WTC11 (cell line): ENCODE measurements at regions not wholly inside any gene's neighbourhood (a gene's known extent, or its start where the extent isn't known, plus 50 kb on each side); places are given as distances from the start of the nearest gene placed in this dataset.

ENCODE experiments used
- ATAC-seq: fragments of 200-7000 bp; cut with Tn5 transposase; 2 replicates; pipeline ENCODE4 v1.10.0; 2021; ENCODE audit warnings: mild to moderate bottlenecking, moderate library complexity
- CTCF ChIA-PET: fragments of 300-600 bp; sonication (Branson Sonifier 250); formaldehyde crosslinking; loops from one replicate; lab custom pipeline; 2021; ENCODE audit warnings: antibody characterized with exemption; lab: Charles Lee
- POLR2A ChIA-PET: fragments of 350-600 bp; sonication (Branson Sonifier 250); formaldehyde crosslinking; loops from one replicate; lab custom pipeline; 2021; ENCODE audit warnings: antibody characterized with exemption; lab: Charles Lee
- DNase-seq: peaks from one replicate; pipeline ENCODE4 v3.0.0; 2021; ENCODE audit warnings: low spot score
- H3K27ac Mint-ChIP-seq: 2 replicates; pipeline ENCODE4 v1.8.0; 2021; ENCODE audit warnings: mixed read lengths
- H3K27me3 Mint-ChIP-seq: 2 replicates; pipeline ENCODE4 v1.8.0; 2021; ENCODE audit warnings: low read depth, mild to moderate bottlenecking, moderate library complexity, mixed read lengths
- H3K36me3 Mint-ChIP-seq: 2 replicates; pipeline ENCODE4 v1.8.0; 2021; ENCODE audit warnings: mixed read lengths
- H3K4me1 Mint-ChIP-seq: 2 replicates; pipeline ENCODE4 v1.8.0; 2022; ENCODE audit warnings: mixed read lengths
- H3K4me3 Mint-ChIP-seq: 2 replicates; pipeline ENCODE4 v1.8.0; 2021; ENCODE audit warnings: mild to moderate bottlenecking, moderate library complexity, mixed read lengths
- H3K9me3 Mint-ChIP-seq: 2 replicates; pipeline ENCODE4 v1.8.0; 2021; ENCODE audit warnings: mixed read lengths
- CBFB ChIP-seq: sonication (generic); formaldehyde crosslinking; IDR thresholded peaks from 2 replicates; pipeline ENCODE4 v1.8.1; 2022; ENCODE audit warnings: mild to moderate bottlenecking, low read depth, missing genetic modification reagents
- ERG ChIP-seq: fragments of 250-450 bp; sonication (Bioruptor Pico); IDR thresholded peaks from 2 replicates; pipeline ENCODE4 v1.8.0; 2021; ENCODE audit warnings: mild to moderate bottlenecking
- ESRRA ChIP-seq: sonication (generic); formaldehyde crosslinking; IDR thresholded peaks from 2 replicates; pipeline ENCODE4 v1.8.1; 2022; ENCODE audit warnings: mild to moderate bottlenecking, missing genetic modification reagents, borderline replicate concordance
- JAZF1 ChIP-seq: fragments of 250-450 bp; sonication (Bioruptor Pico); IDR thresholded peaks from 2 replicates; pipeline ENCODE4 v1.9.0; 2021; ENCODE audit warnings: moderate library complexity, mild to moderate bottlenecking, inconsistent platforms
- MXD4 ChIP-seq: fragments of 250-450 bp; sonication (Bioruptor Pico); IDR thresholded peaks from 2 replicates; pipeline ENCODE4 v1.8.0; 2021; ENCODE audit warnings: mild to moderate bottlenecking, moderate library complexity, borderline replicate concordance
- NFATC4 ChIP-seq: fragments of 250-450 bp; sonication (Bioruptor Pico); IDR thresholded peaks from 2 replicates; pipeline ENCODE4 v1.9.0; 2021; ENCODE audit warnings: mild to moderate bottlenecking
- PRDM15 ChIP-seq: sonication (generic); formaldehyde crosslinking; IDR thresholded peaks from 2 replicates; pipeline ENCODE4 v1.8.0; 2022; ENCODE audit warnings: missing genetic modification reagents
- SMAD3 ChIP-seq: sonication (generic); formaldehyde crosslinking; IDR thresholded peaks from 2 replicates; pipeline ENCODE4 v1.8.0; 2022; ENCODE audit warnings: missing genetic modification reagents, mild to moderate bottlenecking, borderline replicate concordance
- SOX15 ChIP-seq: fragments of 250-450 bp; sonication (Bioruptor Pico); IDR thresholded peaks from 2 replicates; pipeline ENCODE4 v1.9.0; 2021; ENCODE audit warnings: mild to moderate bottlenecking
- SP1 ChIP-seq: sonication (generic); formaldehyde crosslinking; conservative IDR thresholded peaks from 2 replicates; pipeline ENCODE4 v1.8.1; 2022; ENCODE audit warnings: missing genetic modification reagents
- STAT6 ChIP-seq: sonication (generic); formaldehyde crosslinking; conservative IDR thresholded peaks from 2 replicates; pipeline ENCODE4 v1.8.1; 2023; ENCODE audit warnings: mild to moderate bottlenecking, low read depth, missing genetic modification reagents, moderate library complexity
- TEAD4 ChIP-seq: sonication (generic); formaldehyde crosslinking; IDR thresholded peaks from 2 replicates; pipeline ENCODE4 v1.8.0; 2022; ENCODE audit warnings: mild to moderate bottlenecking, missing genetic modification reagents
- ZBTB43 ChIP-seq: sonication (generic); formaldehyde crosslinking; IDR thresholded peaks from 2 replicates; pipeline ENCODE4 v1.8.1; 2023; ENCODE audit warnings: mild to moderate bottlenecking, missing genetic modification reagents
- ZNF232 ChIP-seq: sonication (generic); formaldehyde crosslinking; IDR thresholded peaks from 2 replicates; pipeline ENCODE4 v1.8.0; 2022; ENCODE audit warnings: mild to moderate bottlenecking, missing genetic modification reagents
- ZNF263 ChIP-seq: sonication (generic); formaldehyde crosslinking; IDR thresholded peaks from 2 replicates; pipeline ENCODE4 v1.8.1; 2022; ENCODE audit warnings: low read depth, mild to moderate bottlenecking, moderate library complexity, missing genetic modification reagents
- ZNF423 ChIP-seq: fragments of 250-450 bp; sonication (Bioruptor Pico); IDR thresholded peaks from 2 replicates; pipeline ENCODE4 v2.1.2; 2022; ENCODE audit warnings: mild to moderate bottlenecking, moderate library complexity
- ZNF671 ChIP-seq: fragments of 250-450 bp; sonication (Bioruptor Pico); IDR thresholded peaks from 2 replicates; pipeline ENCODE4 v1.8.0; 2021; ENCODE audit warnings: mild to moderate bottlenecking
- TF ChIP-seq, protein P1 (sequence below): fragments of 250-450 bp; sonication (Bioruptor Pico); conservative IDR thresholded peaks from 2 replicates; pipeline ENCODE4 v1.9.0; 2021; ENCODE audit warnings: mild to moderate bottlenecking
- TF ChIP-seq, protein P2 (sequence below): sonication (generic); formaldehyde crosslinking; IDR thresholded peaks from 2 replicates; pipeline ENCODE4 v1.8.0; 2023; ENCODE audit warnings: missing genetic modification reagents, mild to moderate bottlenecking, borderline replicate concordance
- TF ChIP-seq, protein P3 (sequence below): sonication (generic); formaldehyde crosslinking; IDR thresholded peaks from 2 replicates; pipeline ENCODE4 v1.8.1; 2023; ENCODE audit warnings: mild to moderate bottlenecking, missing genetic modification reagents

DNA sequence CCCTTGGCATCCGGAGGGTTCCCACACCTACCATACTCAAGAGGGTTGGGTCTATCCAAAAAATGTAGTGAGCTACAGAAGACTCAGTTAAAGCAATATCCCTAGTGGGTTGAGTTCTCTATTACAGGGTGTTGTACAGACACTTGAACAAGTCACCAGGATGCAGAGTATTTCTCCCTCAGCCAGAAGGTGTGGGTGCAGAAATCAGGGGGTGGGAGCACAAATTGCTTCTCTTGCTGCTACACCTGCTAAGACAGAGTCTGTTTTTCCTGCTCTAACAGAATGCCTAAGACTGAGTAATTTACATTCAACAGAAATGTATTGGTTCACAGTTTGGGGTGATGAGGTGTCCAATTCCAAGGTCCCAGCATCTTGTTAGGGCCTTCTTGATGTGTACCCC is 433.4 kb downstream of the TCERG1L start:
- Mint-ChIP-seq H3K9me3 (peaks cover 91% of the 10 kb centered on the region), H3K4me1 (no peaks in the 10 kb centered on the region), H3K36me3 (peaks cover 69% of the 10 kb centered on the region)
- POLR2A ChIA-PET: no interaction called here
- ATAC-seq: no peak
- TF ChIP-seq PRDM15 (no peak), MXD4 (CRISPR knock-in tag) (no peak), NFATC4 (CRISPR knock-in tag) (no peak), SOX15 (CRISPR knock-in tag) (no peak), STAT6 (CRISPR knock-in tag) (no peak), ZNF671 (CRISPR knock-in tag) (no peak), ZNF232 (no peak), SMAD3 (CRISPR knock-in tag) (no peak), ESRRA (no peak), ZNF423 (no peak), SP1 (CRISPR knock-in tag) (no peak), ZBTB43 (CRISPR knock-in tag) (no peak), TEAD4 (CRISPR knock-in tag) (no peak), ZNF263 (no peak), CBFB (CRISPR knock-in tag) (no peak), JAZF1 (CRISPR knock-in tag) (no peak), ERG (CRISPR knock-in tag) (no peak)
- TF ChIP-seq, protein P1, sequence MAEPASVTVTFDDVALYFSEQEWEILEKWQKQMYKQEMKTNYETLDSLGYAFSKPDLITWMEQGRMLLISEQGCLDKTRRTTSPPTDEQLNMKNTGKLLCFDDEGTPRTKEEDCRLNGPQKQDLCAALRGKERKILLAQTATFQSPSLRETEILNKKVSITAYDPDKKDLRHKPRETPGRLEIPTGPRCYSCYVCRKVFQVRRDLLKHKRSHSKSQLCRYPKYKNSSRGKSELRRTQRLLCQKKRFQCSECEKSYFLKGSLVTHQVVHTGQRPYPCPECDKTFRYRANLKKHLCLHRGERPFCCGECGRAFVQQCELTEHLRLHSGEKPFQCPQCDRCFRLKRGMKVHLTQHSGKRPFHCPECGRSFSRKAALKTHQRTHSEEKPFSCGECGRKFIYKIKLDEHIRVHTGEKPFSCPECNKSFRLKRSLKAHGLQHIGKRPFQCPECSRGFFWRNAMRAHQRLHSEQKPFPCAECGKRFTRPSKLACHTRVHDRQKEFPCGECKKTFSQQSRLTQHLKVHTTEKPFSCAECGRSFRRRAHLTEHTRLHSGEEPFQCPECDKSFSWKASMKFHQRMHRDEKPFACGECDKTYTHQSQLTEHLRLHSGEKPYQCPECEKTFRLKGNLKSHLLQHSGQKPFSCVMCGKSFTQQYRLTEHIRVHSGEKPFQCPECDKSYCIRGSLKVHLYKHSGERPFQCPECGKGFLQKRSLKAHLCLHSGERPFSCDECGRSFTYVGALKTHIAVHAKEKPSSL: no peak
- TF ChIP-seq, protein P2, sequence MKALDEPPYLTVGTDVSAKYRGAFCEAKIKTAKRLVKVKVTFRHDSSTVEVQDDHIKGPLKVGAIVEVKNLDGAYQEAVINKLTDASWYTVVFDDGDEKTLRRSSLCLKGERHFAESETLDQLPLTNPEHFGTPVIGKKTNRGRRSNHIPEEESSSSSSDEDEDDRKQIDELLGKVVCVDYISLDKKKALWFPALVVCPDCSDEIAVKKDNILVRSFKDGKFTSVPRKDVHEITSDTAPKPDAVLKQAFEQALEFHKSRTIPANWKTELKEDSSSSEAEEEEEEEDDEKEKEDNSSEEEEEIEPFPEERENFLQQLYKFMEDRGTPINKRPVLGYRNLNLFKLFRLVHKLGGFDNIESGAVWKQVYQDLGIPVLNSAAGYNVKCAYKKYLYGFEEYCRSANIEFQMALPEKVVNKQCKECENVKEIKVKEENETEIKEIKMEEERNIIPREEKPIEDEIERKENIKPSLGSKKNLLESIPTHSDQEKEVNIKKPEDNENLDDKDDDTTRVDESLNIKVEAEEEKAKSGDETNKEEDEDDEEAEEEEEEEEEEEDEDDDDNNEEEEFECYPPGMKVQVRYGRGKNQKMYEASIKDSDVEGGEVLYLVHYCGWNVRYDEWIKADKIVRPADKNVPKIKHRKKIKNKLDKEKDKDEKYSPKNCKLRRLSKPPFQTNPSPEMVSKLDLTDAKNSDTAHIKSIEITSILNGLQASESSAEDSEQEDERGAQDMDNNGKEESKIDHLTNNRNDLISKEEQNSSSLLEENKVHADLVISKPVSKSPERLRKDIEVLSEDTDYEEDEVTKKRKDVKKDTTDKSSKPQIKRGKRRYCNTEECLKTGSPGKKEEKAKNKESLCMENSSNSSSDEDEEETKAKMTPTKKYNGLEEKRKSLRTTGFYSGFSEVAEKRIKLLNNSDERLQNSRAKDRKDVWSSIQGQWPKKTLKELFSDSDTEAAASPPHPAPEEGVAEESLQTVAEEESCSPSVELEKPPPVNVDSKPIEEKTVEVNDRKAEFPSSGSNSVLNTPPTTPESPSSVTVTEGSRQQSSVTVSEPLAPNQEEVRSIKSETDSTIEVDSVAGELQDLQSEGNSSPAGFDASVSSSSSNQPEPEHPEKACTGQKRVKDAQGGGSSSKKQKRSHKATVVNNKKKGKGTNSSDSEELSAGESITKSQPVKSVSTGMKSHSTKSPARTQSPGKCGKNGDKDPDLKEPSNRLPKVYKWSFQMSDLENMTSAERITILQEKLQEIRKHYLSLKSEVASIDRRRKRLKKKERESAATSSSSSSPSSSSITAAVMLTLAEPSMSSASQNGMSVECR (CRISPR knock-in tag): no peak
- TF ChIP-seq, protein P3, sequence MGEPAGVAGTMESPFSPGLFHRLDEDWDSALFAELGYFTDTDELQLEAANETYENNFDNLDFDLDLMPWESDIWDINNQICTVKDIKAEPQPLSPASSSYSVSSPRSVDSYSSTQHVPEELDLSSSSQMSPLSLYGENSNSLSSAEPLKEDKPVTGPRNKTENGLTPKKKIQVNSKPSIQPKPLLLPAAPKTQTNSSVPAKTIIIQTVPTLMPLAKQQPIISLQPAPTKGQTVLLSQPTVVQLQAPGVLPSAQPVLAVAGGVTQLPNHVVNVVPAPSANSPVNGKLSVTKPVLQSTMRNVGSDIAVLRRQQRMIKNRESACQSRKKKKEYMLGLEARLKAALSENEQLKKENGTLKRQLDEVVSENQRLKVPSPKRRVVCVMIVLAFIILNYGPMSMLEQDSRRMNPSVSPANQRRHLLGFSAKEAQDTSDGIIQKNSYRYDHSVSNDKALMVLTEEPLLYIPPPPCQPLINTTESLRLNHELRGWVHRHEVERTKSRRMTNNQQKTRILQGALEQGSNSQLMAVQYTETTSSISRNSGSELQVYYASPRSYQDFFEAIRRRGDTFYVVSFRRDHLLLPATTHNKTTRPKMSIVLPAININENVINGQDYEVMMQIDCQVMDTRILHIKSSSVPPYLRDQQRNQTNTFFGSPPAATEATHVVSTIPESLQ (CRISPR knock-in tag): no peak
- TF ChIP-seq, all 79 proteins: peak for 0
- no peak for DNase-seq
- Mint-ChIP-seq H3K27me3 (no peaks in the 10 kb centered on the region; the same call in none of the 2 replicates), H3K4me3 (no peak overlapping the region), H3K27ac (no peak overlapping the region)
- CTCF ChIA-PET: no interaction called here
